C4-2B (cell line): ENCODE measurements at regions not wholly inside any gene's neighbourhood (a gene's known extent, or its start where the extent isn't known, plus 50 kb on each side); places are given as distances from the start of the nearest gene placed in this dataset.

ENCODE experiments used
- CTCF ChIP-seq: fragments of 450-650 bp; conservative IDR thresholded peaks from 2 replicates; pipeline ENCODE4 v1.5.1; 2017; ENCODE audit warnings: mild to moderate bottlenecking
- ZFX ChIP-seq: fragments of 450-650 bp; IDR thresholded peaks from 2 replicates; pipeline ENCODE4 v1.6.1; 2017

- TF ChIP-seq CTCF, result no peak
- no peak for TF ChIP-seq ZFX
Observed at GRCh38 chr10:120105492-120105891, 213.0 kb downstream of the SEC23IP start.
